Thyroid gland (tissue), 4 donors: ENCODE measurements at regions not wholly inside any gene's neighbourhood (a gene's known extent, or its start where the extent isn't known, plus 50 kb on each side); places are given as distances from the start of the nearest gene placed in this dataset.
"Not testable (repeated sequence)": the region's sequence is repeated elsewhere in the genome, so short reads cannot be mapped to it uniquely, and the experiment has no call there.

Experiments
- DNase-seq, 2 donors: peaks; one replicate each; pipeline ENCODE4 v3.0.0-alpha.2; 2019
- H3K27ac ChIP-seq, 3 donors: fragments of 200-600 bp; sonication (generic); 1 replicate in 2 of 3; 2 replicates in 1 of 3; pipeline ENCODE4 v1.5.1; 2016 to 2019; ENCODE audit warnings: mild to moderate bottlenecking in 1 of 3, moderate library complexity in 1 of 3
- H3K27me3 ChIP-seq: fragments of 200-600 bp; sonication (generic); one replicate; pipeline ENCODE4 v1.5.1; 2019
- H3K36me3 ChIP-seq, 2 donors: fragments of 200-600 bp; sonication (generic); one replicate each; pipeline ENCODE4 v1.5.1; 2016 to 2019
- H3K4me1 ChIP-seq, 2 donors: fragments of 200-600 bp; sonication (generic); one replicate each; pipeline ENCODE4 v1.5.1; 2017 to 2019
- H3K4me3 ChIP-seq, 3 donors: fragments of 200-600 bp; sonication (generic); replicated peaks in 1 of 3; 1 replicate in 2 of 3; 2 replicates in 1 of 3; pipeline ENCODE4 v1.5.1; 2016; ENCODE audit warnings: mild to moderate bottlenecking in 1 of 3
- H3K9me3 ChIP-seq: fragments of 200-600 bp; sonication (generic); one replicate; pipeline ENCODE4 v1.5.1; 2017
- POLR2A ChIP-seq, 2 donors: fragments of 450-650 bp; IDR thresholded peaks; one replicate each; pipeline ENCODE4 v1.6.1; 2017; ENCODE audit warnings: antibody characterized with exemption in 2 of 2, mild to moderate bottlenecking in 2 of 2, moderate library complexity in 1 of 2
- WGBS, 2 donors: methylation state at CpG; one replicate each; pipeline ENCODE4 v1.1.5; 2017; 5-methylcytosine and 5-hydroxymethylcytosine counted together
- intact Hi-C: fragments of 100-400 bp; cut with DNase I; formaldehyde crosslinking; loops from one replicate; pipeline ENCODE4 v1.15.1; 2023
- TF ChIP-seq, protein P1 (sequence below), 6 experiments: fragments of 200-600 bp in 3 of 6; fragments of 450-650 bp in 3 of 6; sonication (generic) in 3 of 6; IDR thresholded peaks; one replicate each; pipeline ENCODE4 v1.5.1; 2016 to 2019; ENCODE audit warnings: antibody characterized with exemption in 6 of 6, mild to moderate bottlenecking in 2 of 6, inconsistent platforms in 1 of 6, moderate library complexity in 1 of 6

DNA sequence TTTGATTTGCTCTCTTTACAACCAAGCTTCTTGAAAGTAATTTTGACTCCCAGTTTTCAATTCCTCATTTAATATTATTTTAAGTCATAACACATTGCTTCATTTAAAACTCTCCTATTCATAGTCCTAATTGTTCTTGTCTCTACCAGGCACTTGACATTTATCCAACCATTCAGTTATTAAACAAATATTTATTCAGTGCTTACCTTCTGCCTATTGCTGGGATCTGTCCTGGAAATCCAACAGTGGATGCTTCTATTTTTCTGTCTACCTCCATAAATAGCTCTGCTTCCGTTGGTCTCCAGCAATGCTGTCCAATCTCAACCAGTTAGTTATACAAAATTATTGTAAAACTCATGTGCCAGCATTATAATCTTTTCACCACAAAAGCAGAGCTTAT lies 615.1 kb downstream of the ZWINT start:
- Histone ChIP-seq H3K27ac (no peak overlapping the region), H3K4me1 (no peaks in the 10 kb centered on the region), H3K4me3 (no peak overlapping the region), H3K36me3 (no peaks in the 10 kb centered on the region), H3K9me3 (no peaks in the 10 kb centered on the region), H3K27me3 (no peaks in the 10 kb centered on the region)
- TF ChIP-seq POLR2A (IDR thresholded peaks at IDR 0.05), result no peak
- TF ChIP-seq, protein P1, sequence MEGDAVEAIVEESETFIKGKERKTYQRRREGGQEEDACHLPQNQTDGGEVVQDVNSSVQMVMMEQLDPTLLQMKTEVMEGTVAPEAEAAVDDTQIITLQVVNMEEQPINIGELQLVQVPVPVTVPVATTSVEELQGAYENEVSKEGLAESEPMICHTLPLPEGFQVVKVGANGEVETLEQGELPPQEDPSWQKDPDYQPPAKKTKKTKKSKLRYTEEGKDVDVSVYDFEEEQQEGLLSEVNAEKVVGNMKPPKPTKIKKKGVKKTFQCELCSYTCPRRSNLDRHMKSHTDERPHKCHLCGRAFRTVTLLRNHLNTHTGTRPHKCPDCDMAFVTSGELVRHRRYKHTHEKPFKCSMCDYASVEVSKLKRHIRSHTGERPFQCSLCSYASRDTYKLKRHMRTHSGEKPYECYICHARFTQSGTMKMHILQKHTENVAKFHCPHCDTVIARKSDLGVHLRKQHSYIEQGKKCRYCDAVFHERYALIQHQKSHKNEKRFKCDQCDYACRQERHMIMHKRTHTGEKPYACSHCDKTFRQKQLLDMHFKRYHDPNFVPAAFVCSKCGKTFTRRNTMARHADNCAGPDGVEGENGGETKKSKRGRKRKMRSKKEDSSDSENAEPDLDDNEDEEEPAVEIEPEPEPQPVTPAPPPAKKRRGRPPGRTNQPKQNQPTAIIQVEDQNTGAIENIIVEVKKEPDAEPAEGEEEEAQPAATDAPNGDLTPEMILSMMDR (IDR thresholded peaks at IDR 0.05), result no peak
- no peak for DNase-seq
- intact Hi-C loops, result no loop called here
- 25 to 36% methylated on average over 1 of the region's 1 CpG for WGBS, 2 donors

DNA sequence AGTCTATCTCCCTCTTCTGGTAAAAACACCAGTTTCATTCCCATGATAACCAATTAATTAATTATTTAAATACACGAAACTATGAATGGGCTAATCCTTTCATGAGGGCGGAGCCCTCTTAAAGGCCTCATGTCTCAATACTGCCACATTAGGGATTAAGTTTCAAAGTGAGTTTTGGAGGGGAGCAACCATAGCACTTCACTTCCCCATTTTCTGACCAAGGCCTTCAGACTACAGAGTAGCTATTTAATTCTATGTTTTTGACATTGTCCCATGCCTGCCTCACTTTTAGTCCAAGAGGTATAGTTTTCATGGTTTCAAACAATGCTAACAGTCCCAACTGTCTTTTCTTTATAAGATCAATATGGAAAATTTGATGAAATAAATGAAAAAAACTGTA lies 618.6 kb downstream of the ZWINT start:
- H3K27me3 ChIP-seq, result no peaks in the 10 kb centered on the region
- no peaks in the 10 kb centered on the region for H3K9me3 ChIP-seq
- TF ChIP-seq, protein P1 (IDR thresholded peaks at IDR 0.05), result no peak
- no peak for TF ChIP-seq POLR2A (IDR thresholded peaks at IDR 0.05)
- no peak for DNase-seq
- no peaks in the 10 kb centered on the region for H3K36me3 ChIP-seq
- no peak overlapping the region for H3K27ac ChIP-seq
- H3K4me3 ChIP-seq, result no peak overlapping the region
- intact Hi-C loops, result no loop called here
- 88 to 96% methylated on average over 2 of the region's 2 CpGs for WGBS, 2 donors
- H3K4me1 ChIP-seq, result no peaks in the 10 kb centered on the region

DNA sequence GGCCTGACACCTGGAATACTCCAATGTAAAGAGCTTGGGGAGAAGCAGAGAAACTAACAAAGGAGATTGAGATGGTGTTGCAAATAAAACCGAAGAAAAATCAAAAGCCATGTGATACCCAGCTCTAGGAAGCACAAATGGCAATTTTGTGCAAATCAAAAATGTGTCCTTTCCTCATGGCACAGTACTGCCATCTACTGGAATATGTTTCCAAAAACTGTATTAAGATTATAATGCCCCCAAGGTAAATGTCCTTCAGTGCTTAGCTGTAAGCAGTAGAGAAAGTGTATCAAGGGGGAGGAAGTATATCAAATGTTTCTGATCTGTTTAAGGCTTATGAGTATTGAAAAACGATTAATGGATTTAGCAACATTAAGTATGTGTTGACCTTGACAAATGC lies 620.3 kb downstream of the ZWINT start:
- intact Hi-C loops, H3K9me3 ChIP-seq, DNase-seq, H3K4me1 ChIP-seq, H3K36me3 ChIP-seq, H3K27me3 ChIP-seq, H3K4me3 ChIP-seq, H3K27ac ChIP-seq: not testable (repeated sequence)
- TF ChIP-seq, protein P1 (IDR thresholded peaks at IDR 0.05), result peak in 2 of 6 experiments; percentile 30
- 7 to 10% methylated on average over 2 of the region's 2 CpGs for WGBS, 2 donors

DNA sequence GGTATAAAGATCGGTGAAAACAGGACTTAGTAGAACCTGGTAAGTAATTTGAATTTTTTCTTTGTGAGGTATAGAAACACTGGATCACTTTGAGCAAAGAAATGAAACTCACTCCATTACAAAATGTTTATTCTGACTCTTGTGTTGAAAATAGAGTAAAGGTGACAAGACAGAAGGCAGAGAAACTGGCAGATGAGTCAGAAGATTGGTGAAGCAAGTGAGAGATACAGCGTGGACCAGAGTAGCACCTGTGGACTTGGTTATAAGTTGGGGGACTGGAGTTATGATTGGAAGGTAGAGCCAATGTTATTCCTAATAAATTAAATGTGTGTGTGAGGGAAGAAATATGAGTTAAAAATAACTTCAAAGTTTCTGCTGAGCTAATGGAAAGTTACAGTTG lies 620.9 kb downstream of the ZWINT start:
- 87 to 91% methylated on average over 2 of the region's 2 CpGs for WGBS, 2 donors
- TF ChIP-seq, protein P1 (IDR thresholded peaks at IDR 0.05), result no peak
- no peak for TF ChIP-seq POLR2A (IDR thresholded peaks at IDR 0.05)
- Histone ChIP-seq H3K27ac (no peak overlapping the region), H3K27me3 (no peaks in the 10 kb centered on the region), H3K4me1 (no peaks in the 10 kb centered on the region), H3K36me3 (no peaks in the 10 kb centered on the region), H3K4me3 (no peak overlapping the region), H3K9me3 (no peaks in the 10 kb centered on the region)
- intact Hi-C loops, result no loop called here
- DNase-seq, result no peak

DNA sequence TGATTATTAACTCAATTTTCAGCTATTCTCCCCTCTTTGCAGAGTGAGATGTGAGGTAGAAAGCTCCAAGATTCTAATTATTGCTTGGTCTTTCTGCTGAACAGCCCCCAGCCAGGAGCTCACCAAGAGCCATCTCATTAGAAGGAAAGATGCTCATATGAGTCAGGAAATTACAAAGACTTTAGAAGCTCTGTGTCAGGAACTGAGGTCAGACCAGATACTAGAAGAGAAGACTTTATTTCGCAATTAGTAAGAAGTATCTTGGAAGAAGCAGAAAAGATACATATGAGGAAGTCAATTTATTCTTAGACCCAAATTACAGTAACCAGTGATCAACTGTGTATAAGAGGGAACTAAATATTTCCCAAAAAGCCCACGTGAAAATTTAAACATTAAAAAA lies 626.9 kb downstream of the ZWINT start:
- no peak for DNase-seq
- Histone ChIP-seq H3K36me3 (no peaks in the 10 kb centered on the region), H3K27ac (no peak overlapping the region), H3K27me3 (no peaks in the 10 kb centered on the region), H3K4me1 (no peaks in the 10 kb centered on the region), H3K4me3 (no peak overlapping the region), H3K9me3 (no peaks in the 10 kb centered on the region)
- intact Hi-C loops, result no loop called here
- 57 to 63% methylated on average over 2 of the region's 2 CpGs for WGBS, 2 donors
- TF ChIP-seq, protein P1 (IDR thresholded peaks at IDR 0.05), result no peak
- TF ChIP-seq POLR2A (IDR thresholded peaks at IDR 0.05), result no peak
